SU-DHL-6 (cell line): ENCODE measurements at regions not wholly inside any gene's neighbourhood (a gene's known extent, or its start where the extent isn't known, plus 50 kb on each side); places are given as distances from the start of the nearest gene placed in this dataset.

Experiments used
- H2AFZ ChIP-seq: fragments of 200-600 bp; sonication (generic); 2 replicates; pipeline ENCODE4 v1.6.1; 2014; ENCODE audit warnings: low read depth, mild to moderate bottlenecking, moderate library complexity, mixed read lengths, antibody characterized with exemption, low read length; ENCODE audit not compliant: severe bottlenecking
- H3F3A ChIP-seq: fragments of 200-600 bp; shearing (Covaris generic); 2 replicates; pipeline ENCODE4 v1.6.0; 2016; ENCODE audit warnings: antibody characterized with exemption, mild to moderate bottlenecking; ENCODE audit not compliant: insufficient read depth
- H3K27ac ChIP-seq: fragments of 200-600 bp; sonication (generic); 2 replicates; pipeline ENCODE4 v1.5.1; 2016; ENCODE audit warnings: low read depth, mild to moderate bottlenecking, low read length, moderate library complexity, mixed read lengths
- H3K27me3 ChIP-seq: fragments of 200-600 bp; sonication (generic), shearing (Covaris generic); 2 replicates; pipeline ENCODE4 v1.6.0; 2014; ENCODE audit warnings: mild to moderate bottlenecking, low read length
- H3K36me3 ChIP-seq: fragments of 200-600 bp; sonication (generic); 2 replicates; pipeline ENCODE4 v1.6.1; 2014; ENCODE audit warnings: mild to moderate bottlenecking, low read length, mixed read lengths
- H3K4me2 ChIP-seq: fragments of 300-600, 200-600 bp; shearing (Covaris generic), sonication (generic); 2 replicates; pipeline ENCODE4 v1.6.0; 2014; ENCODE audit warnings: low read length, low read depth, mild to moderate bottlenecking; ENCODE audit not compliant: poor library complexity, severe bottlenecking
- H3K4me3 ChIP-seq: fragments of 200-600 bp; sonication (generic); 2 replicates; pipeline ENCODE4 v1.5.1; 2014; ENCODE audit warnings: antibody characterized with exemption, low read length, mild to moderate bottlenecking, mixed read lengths; ENCODE audit not compliant: insufficient read depth, poor library complexity, severe bottlenecking
- H3K79me2 ChIP-seq: fragments of 200-600 bp; sonication (generic); 2 replicates; pipeline ENCODE4 v1.6.1; 2014; ENCODE audit warnings: mild to moderate bottlenecking, low read length, moderate library complexity; ENCODE audit not compliant: insufficient read depth
- H3K9ac ChIP-seq: fragments of 200-600 bp; sonication (generic); 2 replicates; pipeline ENCODE4 v1.7.0; 2014; ENCODE audit warnings: mild to moderate bottlenecking, low read length
- H3K9me2 ChIP-seq: fragments of 200-600 bp; sonication (generic); replicated peaks from 2 replicates; pipeline ENCODE4 v1.6.1; 2014; ENCODE audit warnings: low read length; ENCODE audit not compliant: insufficient read depth
- H3K9me3 ChIP-seq: fragments of 200-600 bp; sonication (generic); 2 replicates; pipeline ENCODE4 v1.6.1; 2014; ENCODE audit warnings: low read length, mixed read lengths; ENCODE audit not compliant: insufficient read depth
- H4K20me1 ChIP-seq: fragments of 200-600 bp; sonication (generic); 2 replicates; pipeline ENCODE4 v1.6.1; 2014; ENCODE audit warnings: low read depth, mild to moderate bottlenecking, antibody characterized with exemption, low read length, moderate library complexity, mixed read lengths
- CTCF ChIP-seq: fragments of 200-600 bp; sonication (generic); IDR thresholded peaks from one replicate; pipeline ENCODE4 v1.5.1; 2017; ENCODE audit warnings: antibody characterized with exemption, mild to moderate bottlenecking, low read length, moderate library complexity; ENCODE audit not compliant: insufficient read depth, poor library complexity, severe bottlenecking
- EZH2phosphoT487 ChIP-seq: fragments of 200-600 bp; sonication (generic), shearing (Covaris generic); conservative IDR thresholded peaks from 2 replicates; pipeline ENCODE4 v1.6.1; 2018; ENCODE audit warnings: mild to moderate bottlenecking, antibody characterized with exemption, low read length, moderate library complexity, mixed read lengths

- H3K9me2 ChIP-seq: no peaks in the 10 kb centered on the region
- no peaks in the 10 kb centered on the region for H3F3A ChIP-seq
- TF ChIP-seq CTCF (no peak), EZH2phosphoT487 (no peak)
- H3K27me3 ChIP-seq: 0 out of 2 replicates have a peak, but pooled peaks cover 3% of the 10 kb centered on the region
- H3K4me2 ChIP-seq: no peak overlapping the region
- no peaks in the 10 kb centered on the region for H4K20me1 ChIP-seq
- no peak overlapping the region for H2AFZ ChIP-seq
- H3K9me3 ChIP-seq: no peaks in the 10 kb centered on the region
- H3K79me2 ChIP-seq: no peaks in the 10 kb centered on the region
- no peak overlapping the region for H3K4me3 ChIP-seq
- no peaks in the 10 kb centered on the region for H3K36me3 ChIP-seq
- no peak overlapping the region for H3K27ac ChIP-seq
- no peak overlapping the region for H3K9ac ChIP-seq
Observed at GRCh38 chr6:4585682-4586468, 190.3 kb upstream of the CDYL start.

DNA sequence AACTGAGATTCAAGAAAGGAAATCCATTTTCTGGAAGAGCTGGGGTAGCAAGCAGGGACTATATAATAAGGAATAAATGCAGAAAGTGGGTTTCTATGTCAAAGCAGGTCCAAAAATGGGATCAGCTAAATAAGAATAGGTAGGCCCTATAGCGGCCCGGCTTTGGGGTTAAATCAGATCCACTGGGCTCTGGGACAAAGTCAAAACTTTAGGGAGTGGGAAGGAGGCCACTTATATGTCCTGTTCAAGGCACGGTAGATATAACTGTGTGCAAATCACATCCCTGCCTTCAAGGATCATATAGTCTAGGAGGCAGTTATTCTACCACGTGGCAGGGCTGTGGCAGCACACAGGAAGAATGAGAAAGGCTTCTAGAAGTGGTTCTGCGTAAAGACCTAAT lies 191.4 kb upstream of the CDYL start:
- TF ChIP-seq CTCF (no peak), EZH2phosphoT487 (no peak)
- H3K9ac ChIP-seq: no peak overlapping the region
- H3K9me2 ChIP-seq: no peaks in the 10 kb centered on the region
- H2AFZ ChIP-seq: no peak overlapping the region
- H3K4me2 ChIP-seq: no peak overlapping the region
- no peaks in the 10 kb centered on the region for H3F3A ChIP-seq
- no peaks in the 10 kb centered on the region for H3K36me3 ChIP-seq
- H4K20me1 ChIP-seq: no peaks in the 10 kb centered on the region
- 0 out of 2 replicates have a peak, but pooled peaks cover 3% of the 10 kb centered on the region for H3K27me3 ChIP-seq
- H3K4me3 ChIP-seq: no peak overlapping the region
- no peaks in the 10 kb centered on the region for H3K9me3 ChIP-seq
- H3K27ac ChIP-seq: no peak overlapping the region
- H3K79me2 ChIP-seq: no peaks in the 10 kb centered on the region

DNA sequence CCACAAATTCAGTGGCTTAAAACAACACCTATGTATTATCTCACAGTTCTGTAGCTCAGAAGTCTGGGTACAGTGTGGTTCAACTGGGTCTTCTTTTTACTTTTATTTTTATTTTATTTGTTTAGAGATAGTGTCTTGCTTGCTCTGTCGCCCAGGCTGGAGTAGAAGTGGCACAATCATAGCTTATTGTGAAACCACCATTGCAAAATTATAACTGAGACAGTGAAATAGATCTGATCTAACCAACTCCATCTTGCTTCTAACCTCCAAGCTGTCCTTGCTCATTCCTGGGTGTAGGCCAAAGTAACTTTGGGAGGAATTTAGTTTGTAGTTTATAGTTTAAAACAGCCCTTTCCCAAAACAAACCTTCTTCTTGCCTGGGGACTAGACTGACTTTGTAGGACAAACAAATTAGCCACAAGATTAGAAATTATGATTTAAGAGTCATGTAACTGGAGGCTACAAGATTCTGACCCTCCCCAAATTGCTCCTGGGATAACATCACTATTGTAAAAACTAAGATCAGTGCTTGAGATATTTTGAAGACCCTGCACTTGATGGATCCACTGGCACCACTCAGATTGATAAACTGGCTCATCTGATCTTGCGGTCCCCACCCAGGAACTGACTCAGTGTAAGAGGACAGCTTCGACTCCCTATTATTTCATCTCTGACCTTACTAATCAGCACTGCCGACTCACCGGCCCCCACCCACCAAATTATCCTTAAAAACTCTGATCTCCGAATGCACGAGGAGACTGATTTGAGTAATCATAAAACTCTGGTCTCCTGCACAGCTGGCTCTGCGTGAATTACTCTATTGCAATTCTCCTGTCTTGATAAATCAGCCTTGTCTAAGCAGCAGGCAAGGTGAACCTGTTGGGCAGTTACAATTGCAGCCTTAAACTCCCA lies 193.4 kb upstream of the CDYL start:
- Histone ChIP-seq H3K79me2 (no peaks in the 10 kb centered on the region), H3K9me3 (no peaks in the 10 kb centered on the region), H3F3A (no peaks in the 10 kb centered on the region), H3K4me2 (no peak overlapping the region), H2AFZ (no peak overlapping the region), H3K27ac (no peak overlapping the region), H3K9me2 (no peaks in the 10 kb centered on the region), H3K36me3 (no peaks in the 10 kb centered on the region), H3K27me3 (0 out of 2 replicates have a peak, but pooled peaks cover 3% of the 10 kb centered on the region), H4K20me1 (no peaks in the 10 kb centered on the region), H3K4me3 (no peak overlapping the region), H3K9ac (no peak overlapping the region)
- no peak for TF ChIP-seq EZH2phosphoT487
- no peak for TF ChIP-seq CTCF
